GM19467 (cell line): ENCODE measurements at regions not wholly inside any gene's neighbourhood (a gene's known extent, or its start where the extent isn't known, plus 50 kb on each side); places are given as distances from the start of the nearest gene placed in this dataset.
"Not testable (repeated sequence)": the region's sequence is repeated elsewhere in the genome, so short reads cannot be mapped to it uniquely, and the experiment has no call there.

Experiments used
- ATAC-seq: cut with Tn5 transposase; IDR thresholded peaks from one replicate; pipeline ENCODE4 v1.9.1; 2021; ENCODE audit warnings: mild to moderate bottlenecking, moderate library complexity; ENCODE audit not compliant: unreplicated experiment

- not testable (repeated sequence) for ATAC-seq
These were observed 189.4 kb downstream of the TTC6 start for GRCh38 chr14:37784827-37785223.

DNA sequence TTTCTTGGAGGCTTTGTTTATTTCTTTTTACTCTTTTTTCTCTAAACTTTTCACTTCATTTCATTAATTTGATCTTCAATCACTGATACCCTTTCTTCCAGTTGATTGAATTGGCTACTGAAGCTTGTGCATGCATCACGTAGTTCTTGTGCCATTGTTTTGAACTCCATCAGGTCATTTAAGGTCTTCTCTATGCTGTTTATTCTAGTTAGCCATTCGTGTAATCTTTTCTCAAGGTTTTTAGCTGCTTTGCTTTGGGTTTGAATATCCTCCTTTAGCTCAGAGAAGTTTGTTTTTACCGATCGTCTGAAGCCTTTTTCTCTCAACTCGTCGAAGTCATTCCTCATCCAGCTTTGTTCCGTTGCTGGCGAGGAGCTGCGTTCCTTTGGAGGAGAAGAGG lies 189.9 kb downstream of the TTC6 start:
- not testable (repeated sequence) for ATAC-seq

DNA sequence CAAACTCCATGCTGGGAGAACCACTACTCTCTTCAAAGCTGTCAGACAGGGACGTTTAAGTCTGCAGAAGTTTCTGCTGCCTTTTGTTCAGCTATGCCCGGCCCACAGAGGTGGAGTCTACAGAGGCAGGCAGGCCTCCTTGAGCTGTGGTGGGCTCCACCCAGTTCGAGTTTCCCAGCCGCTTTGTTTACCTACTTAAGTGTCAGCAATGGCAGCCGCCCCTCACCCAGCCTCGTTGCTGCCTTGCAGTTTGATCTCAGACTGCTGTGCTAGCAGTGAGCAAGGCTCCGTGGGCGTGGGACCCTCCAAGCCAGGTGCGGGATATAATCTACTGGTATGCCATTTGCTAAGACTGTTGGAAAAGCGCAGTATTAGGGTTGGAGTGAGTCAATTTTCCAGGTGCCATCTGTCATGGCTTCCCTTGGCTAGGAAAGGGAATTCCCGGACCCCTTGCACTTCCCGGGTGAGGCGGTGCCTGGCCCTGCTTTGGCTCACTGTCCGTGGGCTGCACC lies 190.7 kb downstream of the TTC6 start:
- not testable (repeated sequence) for ATAC-seq

DNA sequence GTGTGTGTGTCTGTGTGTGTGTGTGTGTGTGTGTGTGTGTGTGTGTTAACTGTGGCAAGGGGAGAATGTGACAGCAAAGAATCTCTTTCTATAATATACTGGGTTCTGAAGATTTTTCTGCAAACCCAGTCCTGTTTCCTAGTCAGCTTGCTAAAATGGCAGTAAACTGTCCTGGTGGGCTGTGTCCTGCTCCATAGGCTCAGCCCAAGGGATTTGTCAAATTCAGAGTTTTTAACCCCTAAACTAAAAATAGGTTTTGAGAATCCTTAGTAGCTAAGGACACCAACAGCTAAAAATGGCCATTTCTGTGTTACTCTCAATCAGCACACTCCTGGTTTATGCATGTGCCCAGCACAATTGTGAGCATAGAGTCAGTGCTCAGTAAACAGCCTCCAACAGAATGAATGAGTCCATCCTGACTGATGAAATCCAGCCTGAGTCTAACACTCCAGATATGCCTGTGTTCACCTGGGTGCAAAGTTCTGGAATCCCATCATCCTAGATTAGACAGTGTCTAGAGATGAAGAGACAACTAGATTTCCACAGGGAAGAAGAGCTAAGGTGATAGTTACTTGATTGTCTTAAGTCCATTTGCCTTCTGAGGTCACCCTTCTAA lies 192.6 kb downstream of the TTC6 start:
- ATAC-seq = no peak

DNA sequence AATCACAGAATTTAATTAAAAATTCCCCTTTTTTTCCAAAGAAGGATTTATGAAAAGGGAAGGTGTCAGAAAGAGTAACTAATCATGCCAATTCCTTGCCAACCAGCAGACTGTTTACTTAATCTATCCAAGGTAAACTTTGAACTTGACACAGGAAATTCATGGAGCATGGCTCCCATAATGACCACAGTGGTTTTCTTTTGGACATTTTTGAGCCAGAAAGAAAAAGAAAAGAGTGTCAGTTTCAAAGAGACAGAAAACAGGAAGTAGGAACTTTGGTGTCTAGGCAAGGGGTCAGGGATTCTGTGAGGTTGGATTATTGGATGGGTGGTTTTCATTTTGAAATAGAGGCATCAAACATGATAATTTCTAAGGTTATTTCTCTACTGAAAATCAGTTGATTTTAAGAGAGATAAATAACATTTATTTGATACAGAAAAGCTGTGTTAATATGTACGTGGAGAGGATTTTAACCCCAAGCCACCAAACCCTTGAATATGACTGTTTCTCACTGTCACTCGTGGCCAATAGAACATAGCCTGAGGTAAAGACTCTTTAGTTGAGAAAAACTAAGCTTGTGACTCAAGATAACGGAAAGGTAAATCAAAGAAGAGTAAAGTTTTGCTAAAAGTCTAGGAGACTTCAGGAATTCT lies 196.1 kb downstream of the TTC6 start:
- ATAC-seq = no peak

DNA sequence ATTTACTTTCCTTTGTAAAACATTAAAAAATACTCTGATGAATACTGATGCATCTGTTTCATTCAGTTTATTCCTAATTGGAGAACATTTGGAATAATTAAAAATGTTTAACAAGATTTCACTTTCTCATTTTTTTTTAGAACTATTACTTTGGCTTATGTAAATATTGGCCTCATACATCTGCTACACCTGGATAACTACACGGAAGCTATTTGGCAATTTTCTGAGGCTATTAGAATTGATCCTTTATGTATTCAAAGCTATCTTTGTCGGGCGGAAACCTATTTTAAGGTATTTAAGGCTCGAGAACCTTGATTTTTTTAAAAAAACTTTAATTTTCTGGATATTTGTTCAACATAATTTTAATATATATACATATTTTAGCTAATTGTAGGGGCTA lies 196.7 kb downstream of the TTC6 start:
- ATAC-seq = no peak

DNA sequence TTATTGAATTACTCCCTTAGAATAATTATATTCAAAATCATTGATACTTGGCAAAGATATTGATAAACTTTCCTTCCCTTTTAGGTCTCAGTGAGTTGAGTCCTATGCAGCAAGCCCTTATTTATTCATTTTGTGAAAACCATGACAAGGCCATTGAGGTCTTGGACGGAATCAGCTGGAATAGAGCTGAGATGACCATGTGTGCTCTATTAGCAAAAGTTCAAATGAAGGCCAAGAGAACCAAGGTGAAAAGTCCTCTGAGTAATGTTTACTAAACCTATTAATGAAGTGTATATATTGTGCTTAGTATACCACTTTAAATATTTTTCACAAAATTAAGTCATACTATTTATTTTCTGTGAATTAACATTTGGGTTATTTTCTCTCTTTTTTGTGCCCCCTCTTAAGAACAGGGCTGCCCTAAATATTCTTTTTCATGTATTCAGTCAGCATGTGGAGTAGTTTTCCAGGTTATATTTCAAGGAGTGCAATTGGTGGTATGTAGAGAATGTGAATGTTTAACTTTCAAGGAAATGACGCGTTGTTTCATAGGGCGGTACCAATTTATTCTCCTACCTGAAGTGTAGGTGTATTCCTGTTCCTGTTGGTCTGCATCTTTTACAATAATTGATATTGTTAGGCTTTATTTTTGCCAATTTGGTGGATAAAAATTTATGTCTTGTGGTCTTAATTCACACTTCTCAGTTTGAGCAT lies 201.4 kb downstream of the TTC6 start:
- no peak for ATAC-seq

DNA sequence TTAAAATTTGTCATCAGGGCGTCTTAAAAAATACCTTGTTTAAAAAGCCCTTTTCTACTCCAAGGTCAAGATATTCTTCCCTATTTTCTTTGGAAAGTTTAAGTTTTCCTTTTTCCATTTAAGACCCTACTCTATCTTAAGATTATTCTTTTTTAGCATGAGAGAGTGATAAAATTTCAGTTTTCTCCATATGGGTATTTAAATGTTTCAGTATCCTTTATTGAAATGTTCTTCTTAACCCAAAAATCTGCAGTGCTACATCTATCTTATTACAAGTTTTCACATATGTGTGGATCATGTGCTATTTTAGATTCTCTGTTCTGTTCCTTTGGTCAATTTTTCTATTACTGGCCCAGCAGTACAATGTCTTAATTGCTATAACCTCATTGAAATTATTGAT lies 202.2 kb downstream of the TTC6 start:
- no peak for ATAC-seq

GRCh38 chr14:37807722-37808121 lies 212.3 kb downstream of the TTC6 start:
- no peak for ATAC-seq

- ATAC-seq = no peak
These were observed 214.8 kb downstream of the TTC6 start for GRCh38 chr14:37810094-37810801.

DNA sequence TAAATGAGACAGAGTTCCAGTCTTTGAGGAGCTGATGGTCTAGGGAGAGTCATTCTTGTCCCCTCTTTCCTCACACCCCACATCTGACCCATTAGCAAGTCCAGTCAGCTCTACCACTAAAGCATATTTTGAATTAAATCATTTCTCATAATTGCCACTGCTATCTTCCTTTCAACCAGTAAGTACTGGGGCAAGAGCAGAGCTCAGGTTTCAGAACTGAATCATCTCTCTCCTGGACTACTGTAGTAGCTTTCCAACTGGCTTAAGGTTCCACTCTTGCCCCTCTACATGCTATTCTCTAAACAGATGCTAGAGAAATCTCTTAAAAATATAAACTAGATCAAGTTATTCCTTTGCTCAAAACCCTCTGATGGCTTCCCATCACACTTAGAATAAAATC lies 218.3 kb downstream of the TTC6 start:
- ATAC-seq = no peak

GRCh38 chr14:37816135-37816534 lies 220.7 kb downstream of the TTC6 start:
- ATAC-seq = no peak

DNA sequence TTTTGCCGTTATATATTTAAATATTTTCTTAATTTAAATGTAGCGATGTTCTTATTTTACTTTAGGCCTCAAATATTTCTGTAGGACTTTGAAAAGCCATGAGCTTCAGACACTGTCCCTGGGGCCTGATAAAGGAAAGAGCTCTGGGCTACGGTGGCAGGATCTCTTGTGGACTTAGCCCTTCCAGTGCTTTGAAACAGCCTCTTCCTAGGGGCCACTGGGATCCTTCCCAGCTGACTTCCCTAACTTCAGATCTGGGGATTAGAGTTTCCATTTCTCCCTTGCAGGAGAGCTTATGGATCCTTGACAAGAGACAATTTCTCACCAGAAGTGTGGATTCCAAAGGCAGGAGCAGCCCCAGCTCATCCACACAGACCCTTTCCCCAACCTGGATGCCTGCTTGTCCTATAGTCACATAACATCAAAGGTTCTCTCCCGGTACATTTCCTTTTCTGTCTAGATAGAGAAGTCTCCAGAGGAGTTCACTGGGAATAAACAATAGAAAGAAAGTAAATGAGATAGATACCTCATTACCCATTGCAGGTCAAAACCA lies 221.4 kb downstream of the TTC6 start:
- ATAC-seq = no peak

DNA sequence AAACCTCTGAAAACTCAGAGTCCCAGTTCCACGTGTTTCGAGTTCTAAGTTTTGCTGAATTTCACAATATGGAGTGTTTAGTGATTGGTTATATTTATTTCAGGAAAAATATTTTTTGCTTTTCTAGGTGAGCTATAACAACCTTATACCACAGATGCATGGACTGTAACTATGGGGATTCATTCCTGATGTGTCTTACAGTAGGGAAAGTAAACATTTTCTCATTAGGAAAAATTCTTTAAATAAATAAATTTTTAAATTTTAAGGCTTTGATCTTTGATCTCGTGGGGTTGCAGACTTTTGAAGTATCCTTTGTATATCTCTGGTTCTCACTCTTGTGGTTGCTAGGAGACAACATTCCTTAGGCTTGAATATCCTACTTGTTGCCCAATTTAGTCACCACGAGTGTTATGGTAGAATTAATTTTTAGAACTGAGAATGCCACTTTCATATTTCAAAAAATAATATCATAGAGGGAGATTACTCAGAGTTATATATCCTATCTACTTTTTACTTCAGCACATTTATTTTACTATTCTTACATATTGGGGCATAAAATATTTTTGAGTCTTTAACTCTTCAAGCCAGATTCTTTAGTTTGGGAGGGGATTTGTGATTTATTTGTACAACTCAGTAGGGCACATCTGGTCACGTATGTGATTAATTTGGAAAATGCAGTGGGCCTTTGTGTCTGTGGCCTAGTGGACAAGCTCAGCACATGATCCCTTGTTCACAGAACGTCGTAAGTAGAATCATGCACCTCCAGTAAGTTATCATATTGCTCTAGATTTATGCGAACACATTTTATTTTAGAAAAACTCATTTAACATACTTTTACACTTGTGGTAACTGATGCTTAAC lies 224.0 kb downstream of the TTC6 start:
- ATAC-seq = no peak

DNA sequence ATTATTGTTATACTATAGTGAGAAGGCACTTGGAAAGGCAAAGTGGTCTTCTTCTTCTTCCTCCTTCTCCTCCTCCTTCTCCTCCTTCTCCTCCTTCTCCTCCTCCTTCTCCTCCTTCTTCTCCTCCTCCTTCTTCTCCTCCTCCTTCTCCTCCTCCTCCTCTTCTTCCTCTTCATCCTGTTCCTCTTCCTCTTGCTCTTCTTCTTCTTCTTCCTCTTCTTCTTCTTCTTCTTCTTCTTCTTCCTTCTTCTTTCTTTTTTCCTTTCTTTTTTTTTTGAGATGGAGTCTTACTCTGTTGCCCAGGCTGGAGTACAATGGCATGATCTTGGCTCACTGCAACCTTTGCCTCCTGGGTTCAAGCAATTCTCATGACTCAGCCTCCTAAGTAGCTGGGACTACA lies 225.4 kb downstream of the TTC6 start:
- not testable (repeated sequence) for ATAC-seq

- ATAC-seq = no peak
These were observed 229.7 kb downstream of the TTC6 start for GRCh38 chr14:37824939-37825712.

DNA sequence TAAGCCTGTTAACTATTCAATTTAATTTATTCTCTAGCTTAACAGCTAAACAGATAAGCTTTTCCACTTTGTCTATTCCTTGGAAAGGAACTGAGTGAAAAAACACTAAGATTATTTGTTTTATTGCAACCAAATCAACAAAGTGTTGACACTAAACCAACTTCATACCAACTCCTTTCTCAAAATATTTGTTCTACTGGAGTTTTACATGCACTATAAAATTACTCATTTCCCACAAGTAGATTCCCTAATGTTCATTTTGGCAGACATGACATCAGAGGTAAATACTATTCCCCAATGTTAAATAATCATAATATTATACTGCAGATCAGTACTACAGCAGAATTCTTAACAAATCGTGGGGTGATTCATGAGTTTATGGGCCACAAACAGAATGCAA lies 231.4 kb downstream of the TTC6 start:
- no peak for ATAC-seq

GRCh38 chr14:37830271-37830670 lies 234.8 kb downstream of the TTC6 start:
- no peak for ATAC-seq

DNA sequence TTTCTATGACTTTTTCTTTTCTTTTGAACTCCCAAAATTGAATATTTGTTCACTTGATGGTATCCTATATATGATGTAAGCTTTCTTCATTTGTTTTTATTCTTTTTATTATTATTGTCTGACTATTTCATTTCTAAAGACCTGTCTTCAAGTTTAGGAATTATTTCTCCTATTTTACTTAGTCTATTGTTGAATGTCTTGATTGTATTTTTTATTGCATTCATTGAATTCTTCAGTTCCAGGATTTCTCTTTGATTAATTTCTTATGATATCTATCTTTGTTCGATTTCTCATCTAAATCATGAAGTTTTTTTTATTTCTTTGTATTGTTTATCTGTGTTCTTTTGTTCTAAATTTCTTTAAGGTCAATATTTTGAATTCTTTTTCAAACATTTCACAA lies 238.8 kb downstream of the TTC6 start:
- no peak for ATAC-seq
